ENCODE measurements at regions not wholly inside any gene's neighbourhood (a gene's known extent, or its start where the extent isn't known, plus 50 kb on each side); places are given as distances from the start of the nearest gene placed in this dataset.

- CTCF ChIA-PET: interaction anchor here (0.8 to 1.2 kb wide), 3 partner anchors 16 to 40 kb away, joined by 3 to 5 read pairs (median 4); no protein-coding TSS in a partner anchor
- TF ChIP-seq CTCF (IDR thresholded peaks at IDR 0.05; ENCODE audit: control extremely low read depth, extremely low read depth, low read depth, missing control alignments): no peak
- no peak for DNase-seq (ENCODE audit: extremely low spot score)
- POLR2A ChIA-PET: no interaction called here
Observed at GRCh38 chr4:128525387-128525786, 237.8 kb upstream of the PGRMC2 start.

DNA sequence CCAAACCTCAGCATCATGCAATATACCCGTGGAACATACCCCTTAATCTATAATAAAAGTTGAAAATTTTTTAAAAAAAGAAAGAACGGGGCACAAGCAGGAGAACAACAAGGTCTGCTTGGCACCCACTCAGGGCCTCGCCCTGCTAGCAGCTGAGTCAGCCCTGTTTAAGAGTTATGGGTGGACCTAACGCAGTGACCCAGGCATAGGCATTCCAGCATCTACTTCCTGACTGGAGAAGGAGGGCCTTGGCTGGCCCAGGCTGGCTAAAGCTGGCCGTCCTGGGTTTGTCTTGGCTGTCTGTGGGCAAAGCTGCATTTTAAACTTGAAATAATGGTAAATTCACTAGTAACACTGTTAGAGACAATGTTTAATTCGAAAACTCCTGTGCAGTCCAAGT lies 236.7 kb upstream of the PGRMC2 start:
- ChIA-PET CTCF (interaction anchor here (0.8 to 1.2 kb wide), 4 partner anchors 15 to 70 kb away, joined by 3 to 5 read pairs (median 4); no protein-coding TSS in a partner anchor), POLR2A (no interaction called here)
- no peak for DNase-seq (ENCODE audit: extremely low spot score)
- TF ChIP-seq CTCF (IDR thresholded peaks at IDR 0.05; ENCODE audit: control extremely low read depth, extremely low read depth, low read depth, missing control alignments): no peak

DNA sequence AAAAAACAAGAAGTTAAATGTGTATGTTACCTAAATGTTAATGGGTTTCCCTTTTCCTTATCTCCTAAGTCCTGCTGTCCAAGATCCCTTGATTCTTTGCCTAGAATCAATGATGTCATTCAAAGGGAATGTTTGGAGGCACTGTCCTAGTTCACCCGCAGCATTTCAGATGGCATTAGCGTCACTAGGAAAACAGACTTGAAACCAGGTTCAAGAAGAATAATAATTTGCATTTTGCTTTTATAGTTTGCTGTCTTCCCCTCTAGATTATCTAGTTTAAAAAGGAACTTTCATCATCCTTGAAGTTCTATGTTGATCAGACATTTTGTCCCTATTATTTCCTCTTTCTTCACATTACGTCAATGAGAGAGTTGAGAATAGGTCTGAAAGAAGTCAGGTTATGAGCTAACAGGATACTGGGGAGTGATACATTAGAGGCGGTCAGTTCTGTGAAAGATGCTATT lies 234.1 kb upstream of the PGRMC2 start:
- ChIA-PET CTCF (interaction anchor here (0.7 to 1.1 kb wide), 3 partner anchors 10 to 33 kb away, joined by 3 to 4 read pairs (median 3); no protein-coding TSS in a partner anchor), POLR2A (no interaction called here)
- DNase-seq (ENCODE audit: extremely low spot score): no peak
- TF ChIP-seq CTCF (IDR thresholded peaks at IDR 0.05; ENCODE audit: control extremely low read depth, extremely low read depth, low read depth, missing control alignments): no peak

GRCh38 chr4:128521156-128521555 lies 233.5 kb upstream of the PGRMC2 start:
- ChIA-PET CTCF (interaction anchor here (0.7 to 1.6 kb wide), 4 partner anchors 8 to 67 kb away, joined by 4 to 5 read pairs (median 4); no protein-coding TSS in a partner anchor), POLR2A (no interaction called here)
- DNase-seq (ENCODE audit: extremely low spot score): no peak
- no peak for TF ChIP-seq CTCF (IDR thresholded peaks at IDR 0.05; ENCODE audit: control extremely low read depth, extremely low read depth, low read depth, missing control alignments)

- ChIA-PET CTCF (interaction anchor here (0.6 to 2.4 kb wide), 4 partner anchors 9 to 978 kb away, joined by 3 to 10 read pairs (median 4); no protein-coding TSS in a partner anchor), POLR2A (no interaction called here)
- no peak for TF ChIP-seq CTCF (IDR thresholded peaks at IDR 0.05; ENCODE audit: control extremely low read depth, extremely low read depth, low read depth, missing control alignments)
- DNase-seq (ENCODE audit: extremely low spot score): no peak
Observed at GRCh38 chr4:128519163-128519830, 231.7 kb upstream of the PGRMC2 start.

DNA sequence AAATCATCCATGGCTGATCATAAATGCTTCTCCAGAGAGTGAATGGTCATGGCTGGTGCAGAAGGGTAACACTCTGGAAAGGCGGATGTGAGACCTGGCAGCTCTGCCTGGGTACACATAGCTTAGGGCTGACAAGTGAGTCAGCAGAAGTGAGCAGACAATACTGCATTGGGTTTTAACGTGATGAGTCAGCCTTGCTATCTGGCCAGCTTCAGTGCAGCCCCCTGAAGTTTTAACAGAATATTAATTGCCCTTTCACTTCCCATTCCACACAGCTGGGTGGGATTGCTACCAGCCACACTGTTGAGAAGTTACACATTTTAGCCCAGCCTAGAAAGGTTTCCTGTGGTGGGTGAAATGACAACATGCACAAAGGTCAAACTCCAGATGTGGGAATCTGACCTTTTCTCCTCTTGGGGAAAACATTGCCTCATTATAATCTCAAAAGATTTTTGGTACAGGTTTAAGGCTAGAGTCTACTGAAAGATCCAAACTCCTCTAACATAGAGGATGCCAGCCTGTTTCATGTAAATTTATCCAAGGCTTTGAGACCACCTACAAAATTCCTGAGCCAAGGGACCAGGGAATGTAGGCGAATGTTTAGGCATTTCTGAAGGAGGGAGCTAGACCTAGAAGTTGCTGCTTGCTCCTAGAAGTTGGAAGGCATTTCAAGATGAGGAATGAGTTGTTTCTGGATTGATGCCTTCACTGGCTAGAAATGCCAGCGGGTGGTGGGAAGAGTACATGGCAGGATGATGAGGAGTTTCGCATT lies 230.3 kb upstream of the PGRMC2 start:
- CTCF ChIA-PET: interaction anchor here (1.3 to 2.4 kb wide), 4 partner anchors 11 to 63 kb away, joined by 3 to 10 read pairs (median 7); no protein-coding TSS in a partner anchor
- POLR2A ChIA-PET: interaction anchor here (0.6 kb wide), 1 partner anchor 292 kb away, joined by 9 read pairs; no protein-coding TSS in a partner anchor
- DNase-seq (ENCODE audit: extremely low spot score): peak; percentile 73
- no peak for TF ChIP-seq CTCF (IDR thresholded peaks at IDR 0.05; ENCODE audit: control extremely low read depth, extremely low read depth, low read depth, missing control alignments)

Measured in GM10248 (cell line).